ENCODE measurements at regions not wholly inside any gene's neighbourhood (a gene's known extent, or its start where the extent isn't known, plus 50 kb on each side); places are given as distances from the start of the nearest gene placed in this dataset.
A peak's percentile ranks its signal among the peaks of the same experiment; 100 is the strongest.

DNA sequence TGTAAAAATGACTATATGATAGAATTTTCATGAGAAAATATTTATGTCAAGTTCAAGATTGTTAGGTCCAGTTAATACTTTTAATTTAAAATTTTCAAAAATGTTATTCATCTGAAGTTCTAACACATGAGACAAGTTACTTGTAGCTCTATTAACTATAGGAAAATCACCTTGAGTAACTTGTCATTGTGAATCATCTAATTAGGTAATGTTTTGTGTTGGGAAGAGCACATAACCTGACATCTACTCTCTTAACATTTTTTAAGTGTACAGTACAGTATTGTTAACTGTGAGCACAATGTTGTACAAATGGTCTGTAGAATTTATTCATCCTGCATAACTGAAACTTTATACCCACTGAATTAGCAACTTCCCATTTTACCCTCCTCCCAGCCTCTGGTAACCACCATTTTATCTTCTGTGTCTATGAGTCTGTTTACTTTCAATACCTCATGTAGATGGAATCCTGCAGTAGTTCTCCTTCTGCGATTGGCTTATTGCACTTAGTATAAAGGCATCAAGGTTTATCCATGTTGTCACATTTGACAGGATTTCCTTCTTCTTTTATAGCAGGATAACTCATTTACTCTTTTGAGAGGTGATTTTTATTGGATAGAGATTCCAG, 54.6 kb downstream of the ARL4A start:
- DNase-seq (ENCODE audit: low read depth), result peak; percentile 51

DNA sequence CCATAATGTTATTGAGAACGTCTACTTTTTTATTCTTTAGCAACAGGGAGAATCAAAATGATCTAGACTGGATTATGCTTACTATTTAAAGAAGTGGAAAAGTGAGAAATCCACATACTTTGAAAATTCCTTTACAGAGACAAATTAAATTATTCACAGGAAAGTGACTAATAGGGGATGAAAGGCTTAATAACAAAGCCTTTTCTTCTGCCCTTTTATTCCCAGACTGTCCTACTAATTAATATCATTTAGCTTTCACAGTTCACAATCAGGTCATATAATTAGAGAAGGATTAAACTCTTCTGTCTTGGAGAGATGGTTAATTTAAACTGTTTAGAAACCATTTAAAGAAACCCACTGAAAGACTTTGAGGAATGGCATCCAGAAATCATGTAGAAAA, 58.8 kb downstream of the ARL4A start:
- no peak for DNase-seq (ENCODE audit: low read depth)

DNA sequence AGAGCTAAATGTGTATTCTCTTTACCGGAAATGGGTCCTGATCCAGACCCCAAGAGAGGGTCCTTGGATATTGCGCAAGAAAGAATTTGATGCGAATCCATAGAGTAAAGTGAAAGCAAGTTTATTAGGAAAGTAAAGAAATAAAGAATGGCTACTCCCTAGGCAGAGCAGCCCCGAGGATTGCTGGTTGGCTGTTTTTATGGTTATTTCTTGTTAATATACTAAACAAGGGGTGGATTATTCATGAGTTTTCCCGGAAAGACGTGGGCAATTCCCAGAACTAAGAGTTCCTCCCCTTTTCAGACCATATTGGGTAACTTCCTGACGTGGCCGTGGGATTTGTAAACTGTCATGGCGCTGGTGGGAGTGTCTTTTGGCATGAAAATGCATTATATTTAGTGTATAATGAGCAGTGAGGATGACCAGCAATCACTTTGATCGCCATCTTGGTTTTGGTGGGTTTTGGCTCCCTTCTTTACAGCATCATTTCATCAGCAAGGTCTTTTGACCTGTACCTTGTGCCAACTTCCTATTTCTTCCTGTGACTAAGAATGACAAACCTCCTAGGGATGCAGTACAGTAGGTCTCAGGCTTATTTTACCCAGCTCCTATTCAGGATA, 60.4 kb downstream of the ARL4A start:
- DNase-seq (ENCODE audit: low read depth), result no peak

DNA sequence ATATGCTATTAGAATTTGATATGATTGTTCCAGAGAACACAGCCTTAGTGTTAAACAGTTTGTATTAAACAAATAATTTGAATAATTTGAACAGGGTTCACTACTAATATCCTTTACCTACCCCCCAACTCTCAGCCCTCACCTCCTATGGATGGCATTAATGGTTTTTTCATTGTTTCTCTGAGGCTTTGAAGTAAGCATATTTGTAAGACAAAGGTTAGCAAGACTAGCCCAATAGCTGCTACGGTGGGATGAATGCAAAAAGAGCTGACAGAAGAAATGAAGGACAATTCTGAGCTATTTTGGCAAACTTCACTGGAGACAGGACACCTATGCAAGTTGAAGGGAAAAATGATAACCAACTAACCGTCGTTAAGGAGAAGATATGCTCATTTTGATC, 61.6 kb downstream of the ARL4A start:
- no peak for DNase-seq (ENCODE audit: low read depth)

DNA sequence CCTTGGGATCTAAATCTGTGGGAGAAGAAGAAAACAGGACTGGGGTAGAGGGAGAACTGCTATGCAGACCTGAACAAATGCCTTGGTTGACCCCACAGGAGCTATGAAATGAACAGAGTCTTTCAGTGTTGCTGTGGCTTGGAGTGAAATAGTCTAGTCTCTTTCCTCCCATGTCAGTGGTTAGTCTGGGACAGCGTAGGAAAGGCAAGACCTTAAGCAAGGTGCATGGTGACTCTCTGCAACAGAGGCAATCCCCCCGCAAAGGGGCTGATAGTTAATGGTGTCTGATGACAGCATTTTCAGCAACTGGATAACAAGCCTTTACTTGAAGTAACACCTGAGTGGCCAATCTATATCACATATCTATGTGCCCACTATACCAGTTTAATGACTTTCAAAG, 62.3 kb downstream of the ARL4A start:
- no peak for DNase-seq (ENCODE audit: low read depth)

DNA sequence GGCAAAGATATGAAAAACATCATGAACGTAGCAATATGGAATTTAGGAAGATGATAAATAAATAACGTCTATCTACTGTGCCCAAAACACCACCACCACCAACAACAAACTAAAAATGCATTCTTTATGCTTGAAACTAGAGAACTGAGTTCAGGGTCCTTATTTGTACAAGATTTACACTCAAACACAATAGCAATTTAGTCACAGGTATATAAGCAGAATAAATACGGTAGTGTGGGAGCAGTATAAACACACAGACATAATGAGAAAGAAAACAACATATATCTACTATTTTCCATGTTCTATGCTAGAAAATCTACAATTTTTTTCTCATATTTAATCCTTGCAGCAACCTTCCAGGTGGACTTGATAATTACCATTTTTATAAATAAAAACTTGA, 64.3 kb downstream of the ARL4A start:
- no peak for DNase-seq (ENCODE audit: low read depth)

DNA sequence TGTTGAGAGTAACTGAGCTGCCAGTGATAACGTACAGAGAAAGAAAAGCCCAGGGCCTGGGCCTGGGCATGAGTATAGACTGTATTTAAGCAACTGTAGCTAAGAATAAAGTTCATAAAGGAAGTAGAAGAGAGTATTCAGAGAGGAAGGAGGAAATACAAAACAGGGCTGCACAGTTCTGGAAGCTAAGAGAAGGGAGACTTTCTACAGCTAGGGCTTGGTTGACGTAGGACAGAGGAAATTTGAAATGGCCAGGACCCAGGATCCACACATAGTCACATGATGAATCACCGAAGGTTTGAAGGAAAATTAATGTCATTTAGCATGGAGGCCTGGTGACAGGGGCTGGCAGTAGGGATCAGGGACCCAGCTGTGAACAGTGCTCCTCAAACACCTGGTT, 66.7 kb downstream of the ARL4A start:
- DNase-seq (ENCODE audit: low read depth), result no peak

DNA sequence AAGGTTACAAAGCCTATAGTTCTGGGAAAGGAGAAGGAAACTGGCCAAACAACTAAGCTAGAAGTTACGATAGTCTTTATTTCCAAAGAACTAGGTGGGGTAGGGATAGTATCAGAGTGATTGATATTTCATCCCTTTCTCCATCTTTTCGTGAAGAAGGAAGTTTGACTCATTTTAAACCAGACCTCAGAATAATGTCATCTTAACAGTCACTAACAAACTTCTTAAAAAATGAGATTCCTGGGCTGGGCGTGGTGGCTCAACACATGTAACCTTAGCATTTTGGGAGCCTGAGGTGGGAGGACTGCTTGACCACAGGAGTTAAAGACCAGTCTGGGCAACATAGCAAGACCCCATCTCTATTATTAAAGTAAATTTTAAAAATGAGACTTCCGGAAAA, 69.4 kb downstream of the ARL4A start:
- DNase-seq (ENCODE audit: low read depth), result no peak

DNA sequence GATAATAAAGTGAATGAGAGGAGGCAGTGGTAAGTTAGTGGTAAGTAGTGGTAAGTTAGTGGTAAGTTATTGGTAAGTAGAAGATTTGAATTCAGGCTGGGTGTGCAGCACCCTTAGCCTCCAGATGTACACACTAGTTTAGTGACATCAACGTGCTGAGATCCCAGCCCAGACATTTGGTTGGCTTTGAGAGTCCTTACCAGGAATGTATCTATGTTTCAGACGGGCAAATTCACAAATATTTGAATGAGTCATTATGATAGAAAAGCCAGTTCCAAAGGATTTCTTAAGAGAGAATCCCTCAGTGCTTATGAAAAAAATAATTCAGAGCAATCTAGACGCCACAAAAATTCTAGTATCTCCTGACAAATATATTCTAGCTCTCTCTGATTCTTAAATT, 70.0 kb downstream of the ARL4A start:
- peak; percentile 68 for DNase-seq (ENCODE audit: low read depth)

DNA sequence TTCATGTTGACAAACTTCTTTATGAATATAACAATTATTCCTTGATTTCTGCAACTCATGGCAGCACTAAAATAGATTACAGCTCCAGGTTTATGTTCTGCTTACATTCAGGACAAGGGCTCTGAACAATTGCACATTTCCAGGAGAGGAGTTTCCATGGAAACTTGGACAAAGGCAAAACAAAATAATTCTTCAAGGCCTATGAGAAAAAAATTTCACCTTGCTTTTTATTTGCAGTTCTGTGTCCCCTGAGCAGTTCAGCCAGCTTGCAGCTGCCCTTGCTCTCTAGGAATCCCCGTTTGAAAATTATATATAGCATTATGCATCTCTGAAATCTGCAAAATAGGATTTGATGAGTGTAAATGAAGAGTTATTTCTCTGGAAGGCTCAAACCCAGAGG, 71.7 kb downstream of the ARL4A start:
- no peak for DNase-seq (ENCODE audit: low read depth)

DNA sequence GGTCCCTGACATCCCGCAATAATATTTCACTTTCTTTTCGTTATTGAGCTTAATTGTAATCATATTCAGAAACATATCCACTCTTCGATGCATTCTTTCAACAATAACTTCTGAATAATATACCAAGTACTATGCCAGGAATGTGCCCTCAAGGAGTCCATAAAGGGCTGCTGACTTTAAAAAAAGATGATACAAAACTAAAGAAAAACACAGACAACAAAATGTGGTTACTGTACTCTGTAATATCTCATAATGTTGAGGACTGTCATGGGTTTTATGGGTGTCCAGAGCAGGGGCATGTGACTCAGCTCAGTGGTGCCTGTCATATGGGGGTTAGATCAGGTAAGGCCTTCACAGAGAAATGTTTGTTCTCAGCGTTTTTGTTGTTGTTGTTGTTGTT, 73.7 kb downstream of the ARL4A start:
- DNase-seq (ENCODE audit: low read depth), result no peak

DNA sequence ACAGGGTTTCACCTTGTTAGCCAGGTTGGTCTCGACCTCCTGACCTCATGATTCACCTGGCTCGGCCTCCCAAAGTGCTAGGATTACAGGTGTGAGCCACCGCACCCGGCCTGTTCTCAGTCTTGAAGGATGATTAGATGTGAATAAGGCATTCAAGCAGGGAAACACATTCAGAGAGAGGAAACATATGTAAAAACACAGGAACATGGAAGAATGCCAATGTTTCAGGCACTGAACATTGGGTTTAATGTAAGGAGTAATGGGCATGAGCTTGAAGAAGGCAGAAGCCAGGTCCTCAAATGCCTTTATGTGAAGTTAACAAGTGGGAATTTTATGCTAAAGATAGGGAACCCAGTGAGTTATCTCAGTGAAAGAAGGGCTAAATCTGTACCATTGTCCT, 74.3 kb downstream of the ARL4A start:
- DNase-seq (ENCODE audit: low read depth), result no peak

DNA sequence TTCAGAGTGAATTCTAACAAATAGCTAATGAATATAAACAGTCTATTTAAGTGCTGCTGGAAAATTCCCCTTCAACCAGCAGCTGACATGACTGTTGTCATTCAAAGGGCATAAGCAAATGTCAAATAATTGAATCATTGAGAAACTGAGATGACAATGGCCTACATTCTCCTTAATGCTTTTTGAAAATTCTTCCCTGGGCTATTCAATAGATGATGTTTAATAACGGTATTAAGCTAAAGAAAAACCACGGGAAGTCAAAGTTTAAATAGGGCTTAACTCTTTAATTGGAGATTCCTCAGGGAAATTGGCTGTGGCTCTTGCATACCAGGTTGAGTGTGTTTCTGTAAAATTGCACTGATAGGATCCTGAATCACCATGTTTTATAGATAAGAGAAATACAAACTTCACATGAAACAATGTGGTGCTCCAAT, 77.0 kb downstream of the ARL4A start:
- DNase-seq (ENCODE audit: low read depth), result no peak

DNA sequence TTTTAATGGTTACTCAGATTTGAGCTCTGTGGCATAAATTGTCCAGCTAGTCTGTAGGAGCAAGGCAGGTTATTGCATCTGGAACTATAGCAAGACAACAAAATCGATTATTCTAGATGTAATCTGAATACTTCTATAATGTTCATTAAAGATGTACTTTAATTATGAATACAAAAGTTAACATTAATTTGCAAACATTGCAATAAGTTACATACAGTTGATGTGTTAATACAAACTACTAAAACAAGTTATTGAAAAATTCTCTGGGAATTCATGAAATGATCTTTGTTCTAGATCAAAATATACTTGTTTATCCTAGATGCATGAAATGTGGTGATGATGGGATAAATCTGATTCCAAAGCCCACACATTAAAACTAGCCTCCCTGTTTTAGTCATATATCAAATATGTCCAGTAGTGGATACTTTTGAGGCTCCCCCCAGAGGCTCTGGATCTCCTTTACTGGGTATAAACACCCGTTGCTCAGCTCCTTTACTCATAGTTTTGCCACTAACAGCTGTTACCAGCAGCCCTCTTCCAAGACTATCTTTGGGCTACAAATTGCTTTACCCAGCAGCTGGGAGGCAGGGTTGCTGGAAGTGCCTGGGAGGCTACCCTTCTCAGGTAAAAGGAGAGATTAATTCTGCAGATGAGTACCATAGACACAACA, 78.1 kb downstream of the ARL4A start:
- DNase-seq (ENCODE audit: low read depth), result no peak

DNA sequence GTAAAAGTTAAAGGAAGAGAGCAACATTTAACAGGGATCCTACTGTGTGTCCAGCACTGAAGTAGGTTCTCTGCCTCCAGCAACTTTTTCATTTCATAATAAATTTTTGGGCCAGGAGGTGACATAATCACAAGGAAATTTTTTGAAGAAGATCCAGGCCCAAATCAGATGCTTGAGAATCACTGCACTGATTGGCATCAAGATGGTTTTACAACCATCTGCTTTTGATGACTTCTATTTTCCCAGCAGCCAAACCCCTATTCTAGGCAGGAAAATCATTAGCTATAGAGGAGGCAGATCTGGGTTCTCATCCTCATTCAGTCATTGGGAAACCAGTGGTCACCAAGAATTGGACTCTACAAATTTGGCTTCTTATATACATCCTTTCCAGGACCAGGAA, 79.0 kb downstream of the ARL4A start:
- DNase-seq (ENCODE audit: low read depth), result no peak

DNA sequence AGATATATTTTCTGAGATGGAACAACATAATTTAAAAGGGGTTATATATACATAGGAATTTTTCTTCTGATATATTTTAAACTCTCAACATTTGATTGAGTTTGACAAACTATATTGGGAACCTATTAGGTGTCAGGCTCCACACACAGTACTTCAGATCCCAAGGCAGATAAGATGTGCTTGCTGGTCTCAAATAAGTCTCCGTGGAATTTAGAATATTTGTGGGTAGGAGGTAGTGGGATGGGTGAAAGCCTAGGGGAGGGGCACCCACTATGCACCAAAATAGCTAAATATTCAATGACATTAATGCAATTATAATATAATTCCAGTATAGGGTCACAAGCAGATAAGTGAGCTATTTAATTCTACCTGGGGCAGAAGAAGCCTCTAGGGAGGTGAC, 81.5 kb downstream of the ARL4A start:
- DNase-seq (ENCODE audit: low read depth), result no peak

DNA sequence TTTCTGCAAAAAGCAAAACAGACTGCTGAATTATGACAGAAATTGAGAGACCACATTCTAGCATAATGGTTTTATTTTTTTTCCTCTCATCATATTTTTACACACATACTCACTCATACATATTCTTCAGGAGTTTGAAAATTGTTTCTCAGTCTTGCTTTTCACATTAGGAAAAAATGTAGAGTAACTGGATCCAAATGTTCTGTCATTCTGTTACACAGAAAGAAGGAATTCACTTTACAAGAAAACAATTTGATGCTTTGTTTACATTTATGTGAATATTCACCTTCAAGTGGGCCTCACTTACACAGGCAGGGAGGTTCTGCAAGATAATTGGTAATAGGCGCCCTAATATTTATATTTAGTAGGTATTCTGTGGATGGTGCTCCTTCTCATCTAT, 82.0 kb downstream of the ARL4A start:
- DNase-seq (ENCODE audit: low read depth), result no peak

DNA sequence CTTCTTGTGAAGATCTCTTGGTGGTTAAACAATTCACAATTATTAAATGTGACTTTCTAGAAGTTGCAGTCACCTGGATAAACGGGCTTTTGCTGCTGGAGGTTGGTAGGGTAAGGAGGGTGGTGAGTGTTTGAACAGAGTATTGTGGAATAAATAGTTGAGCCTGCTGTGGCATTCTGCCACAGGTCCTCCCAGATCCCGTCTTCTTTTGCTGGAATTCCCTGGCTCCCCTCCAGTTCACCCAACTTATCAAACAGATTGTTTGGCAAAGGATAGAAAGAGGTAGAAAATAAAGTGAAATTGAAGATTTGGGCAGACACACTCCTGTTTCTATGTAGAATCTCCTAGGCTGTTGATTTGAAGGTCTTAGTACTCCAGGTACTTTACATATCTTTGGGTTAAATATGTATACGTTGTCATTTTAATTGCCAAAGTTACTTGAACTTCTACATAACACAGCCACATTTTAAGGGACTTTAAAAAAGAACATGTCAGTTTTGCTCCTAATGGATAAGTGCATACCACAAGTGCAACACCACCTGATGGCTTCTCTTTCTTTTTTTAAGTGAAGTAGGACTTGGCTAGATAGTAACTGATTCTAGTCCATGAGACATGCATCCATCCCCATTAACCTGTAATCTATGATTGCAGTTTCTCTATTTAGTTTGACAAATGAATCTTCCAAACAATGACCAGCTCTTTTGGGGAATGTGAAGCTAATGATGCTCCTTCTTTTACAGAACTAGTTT, 83.0 kb downstream of the ARL4A start:
- DNase-seq (ENCODE audit: low read depth), result no peak

DNA sequence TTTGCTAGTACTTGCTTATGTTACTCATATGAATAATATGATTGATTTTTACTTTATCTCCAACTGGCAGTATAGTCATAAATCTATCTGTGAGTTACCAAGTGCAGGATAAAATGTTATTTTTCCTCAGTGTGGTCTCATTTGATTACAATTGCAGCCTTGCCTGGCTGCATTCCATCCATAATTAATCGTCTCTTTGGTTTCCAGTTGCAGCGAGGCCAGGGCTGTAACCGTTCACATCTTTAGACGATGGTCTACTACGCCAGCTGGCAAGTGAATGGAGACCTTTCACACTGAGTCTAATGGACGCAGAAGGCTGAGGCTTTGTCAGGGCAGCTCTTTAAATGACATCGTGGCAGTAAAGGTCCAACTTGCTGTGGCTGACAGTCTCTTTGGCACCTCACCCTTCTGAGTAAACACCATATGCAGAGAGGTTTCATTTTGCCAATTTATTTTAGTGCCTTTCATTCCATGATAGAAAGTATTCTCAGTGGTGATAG, 84.0 kb downstream of the ARL4A start:
- no peak for DNase-seq (ENCODE audit: low read depth)

DNA sequence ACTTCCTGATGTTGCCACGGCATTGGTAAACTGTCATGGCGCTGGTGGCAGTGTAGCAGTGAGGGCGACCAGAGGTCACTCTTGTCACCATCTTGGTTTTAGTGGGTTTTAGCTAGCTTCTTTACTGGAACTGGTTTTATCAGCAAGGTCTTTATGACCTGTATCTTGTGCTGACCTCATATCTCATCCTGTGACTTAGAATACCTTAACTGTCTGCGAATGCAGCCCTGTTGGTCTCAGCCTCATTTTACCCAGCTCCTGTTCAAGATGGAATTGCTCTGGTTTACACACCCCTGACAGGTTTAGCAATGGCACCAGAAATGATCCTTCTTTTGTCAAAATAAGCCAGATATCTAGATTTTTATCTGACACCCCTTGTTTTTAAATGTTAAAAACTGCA, 85.3 kb downstream of the ARL4A start:
- no peak for DNase-seq (ENCODE audit: low read depth)

DNA sequence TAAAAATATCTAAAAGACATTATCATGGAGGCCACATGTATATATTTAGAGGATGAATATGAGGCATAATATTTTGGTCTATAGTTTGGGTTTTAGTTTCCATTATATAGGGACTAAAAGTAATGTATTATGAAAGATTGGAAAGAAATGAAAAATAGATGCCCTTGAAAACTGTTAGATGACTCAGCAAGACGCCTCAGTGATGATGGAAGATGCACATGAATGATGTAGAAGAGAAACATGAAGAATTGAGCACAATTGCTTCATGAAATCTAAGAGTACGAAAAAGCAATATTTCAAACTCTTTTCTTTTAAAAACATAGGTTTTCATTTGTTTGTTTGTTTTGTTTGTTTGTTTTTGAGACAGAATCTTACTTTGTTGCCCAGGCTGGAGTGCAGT, 89.8 kb downstream of the ARL4A start:
- no peak for DNase-seq (ENCODE audit: low read depth)

DNA sequence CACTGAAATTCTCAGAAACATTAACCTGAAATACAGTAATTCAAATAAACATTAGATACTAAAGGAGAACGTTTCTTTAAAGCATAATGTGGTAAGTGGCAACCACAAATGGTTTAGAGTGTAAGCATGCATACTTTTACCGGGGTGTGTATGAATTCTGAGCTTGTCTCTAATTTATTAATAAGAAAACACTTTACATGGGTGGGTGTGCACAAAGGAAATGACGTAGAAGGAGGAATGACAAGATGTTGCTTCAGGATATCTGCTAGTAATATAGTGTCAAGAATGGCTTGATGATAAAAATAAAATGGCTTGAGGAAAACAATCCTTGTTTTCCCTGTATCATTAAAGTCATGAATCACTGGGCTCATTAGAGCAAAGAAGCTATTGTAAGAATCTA, 92.5 kb downstream of the ARL4A start:
- DNase-seq (ENCODE audit: low read depth), result no peak

Data from non-pigmented ciliary epithelial cell (primary cell).